Stimulated activated CD8-positive, alpha-beta memory T cell treated with anti-CD3 and anti-CD28 coated beads, Interleukin-4, amount 100 ng/mL, for 4 hours (primary cell): ENCODE measurements at regions not wholly inside any gene's neighbourhood (a gene's known extent, or its start where the extent isn't known, plus 50 kb on each side); places are given as distances from the start of the nearest gene placed in this dataset.

Source experiments
- DNase-seq, 2 donors: peaks; one replicate each; pipeline ENCODE4 v3.0.0-alpha.2; 2020; ENCODE audit warnings: low read depth in 2 of 2, low spot score in 1 of 2

- DNase-seq, result no peak
Measured at GRCh38 chr15:26376243-26376642, 396.6 kb downstream of the GABRB3 start.

- DNase-seq, result no peak
Measured at GRCh38 chr15:26374806-26375205, 398.1 kb downstream of the GABRB3 start.

GRCh38 chr15:26372706-26373105, 400.2 kb downstream of the GABRB3 start:
- DNase-seq, result no peak

- DNase-seq, result no peak
Measured at GRCh38 chr15:26365077-26365476, 407.8 kb downstream of the GABRB3 start.

GRCh38 chr15:26359855-26360254, 413.0 kb downstream of the GABRB3 start:
- no peak for DNase-seq

GRCh38 chr15:26358708-26359107, 414.2 kb downstream of the GABRB3 start:
- no peak for DNase-seq

GRCh38 chr15:26357653-26358052, 415.2 kb downstream of the GABRB3 start:
- no peak for DNase-seq

- no peak for DNase-seq
Measured at GRCh38 chr15:26355472-26356074, 417.3 kb downstream of the GABRB3 start.

GRCh38 chr15:26352909-26353308, 420.0 kb downstream of the GABRB3 start:
- DNase-seq, result no peak

- DNase-seq, result no peak
Measured at GRCh38 chr15:26352406-26352805, 420.5 kb downstream of the GABRB3 start.

- no peak for DNase-seq
Measured at GRCh38 chr15:26325495-26325894, 447.4 kb downstream of the GABRB3 start.

GRCh38 chr15:26323566-26323965, 449.3 kb downstream of the GABRB3 start:
- DNase-seq, result no peak

GRCh38 chr15:26318689-26319088, 454.2 kb downstream of the GABRB3 start:
- DNase-seq, result no peak

GRCh38 chr15:26314577-26314976, 451.4 kb upstream of the ATP10A start:
- no peak for DNase-seq

- DNase-seq, result no peak
Measured at GRCh38 chr15:26311710-26312236, 448.6 kb upstream of the ATP10A start.

GRCh38 chr15:26298659-26299170, 435.6 kb upstream of the ATP10A start:
- no peak for DNase-seq

GRCh38 chr15:26298010-26298658, 435.0 kb upstream of the ATP10A start:
- no peak for DNase-seq

- no peak for DNase-seq
Measured at GRCh38 chr15:26295336-26296085, 432.4 kb upstream of the ATP10A start.

- DNase-seq, result no peak
Measured at GRCh38 chr15:26294059-26294689, 431.0 kb upstream of the ATP10A start.

GRCh38 chr15:26287381-26287780, 424.3 kb upstream of the ATP10A start:
- no peak for DNase-seq

- DNase-seq, result no peak
Measured at GRCh38 chr15:26280281-26280680, 417.2 kb upstream of the ATP10A start.
